NCI-H748 treated with DMSO at 0.1 percent for 48 hours (cell line): ENCODE measurements at regions not wholly inside any gene's neighbourhood (a gene's known extent, or its start where the extent isn't known, plus 50 kb on each side); places are given as distances from the start of the nearest gene placed in this dataset.

Experiments
- DNase-seq: peaks from one replicate; lab custom pipeline; 2025; lab: John Stamatoyannopoulos, UW

- DNase-seq: no peak
Observed at GRCh38 chr3:78516437-78516836, 1251.4 kb downstream of the ROBO1 start.

DNA sequence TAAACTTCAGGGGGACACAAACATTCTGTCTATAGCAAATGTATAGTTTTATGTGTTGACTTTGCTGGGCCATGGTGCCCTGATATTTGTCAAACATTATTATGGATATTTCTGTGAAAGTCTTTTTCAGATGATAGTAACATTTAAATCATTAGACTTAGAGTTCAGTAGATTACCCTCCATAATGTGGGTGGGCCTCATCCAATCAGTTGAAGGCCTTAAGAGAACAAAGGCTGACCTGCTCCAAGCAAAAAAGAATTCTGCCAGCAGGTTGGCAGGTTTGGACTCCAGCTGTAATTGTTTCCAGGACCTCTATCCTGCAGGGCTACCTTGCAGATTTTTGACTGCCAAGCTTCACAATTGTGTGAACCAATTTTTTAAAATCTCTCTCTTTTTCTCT, 1250.9 kb downstream of the ROBO1 start:
- no peak for DNase-seq

DNA sequence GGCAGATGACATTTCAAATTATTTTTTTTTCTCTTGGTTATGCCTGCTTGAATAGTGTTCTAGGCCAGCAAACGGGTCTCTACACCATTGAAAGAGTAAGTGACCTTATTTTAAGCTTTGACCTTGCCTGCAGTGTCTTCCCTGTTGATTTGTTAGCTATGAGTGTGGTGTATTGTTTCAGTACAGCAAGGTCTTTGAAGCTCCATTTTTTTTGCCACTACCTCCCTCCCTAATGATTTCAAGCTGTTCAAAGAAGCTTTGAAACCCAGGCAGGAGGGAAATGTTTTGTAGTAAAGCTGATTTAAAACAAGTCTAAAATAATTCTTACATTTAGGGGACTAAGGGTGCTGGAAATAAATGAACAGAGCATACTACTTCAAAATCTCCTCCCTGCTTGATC, 1249.8 kb downstream of the ROBO1 start:
- DNase-seq: no peak

DNA sequence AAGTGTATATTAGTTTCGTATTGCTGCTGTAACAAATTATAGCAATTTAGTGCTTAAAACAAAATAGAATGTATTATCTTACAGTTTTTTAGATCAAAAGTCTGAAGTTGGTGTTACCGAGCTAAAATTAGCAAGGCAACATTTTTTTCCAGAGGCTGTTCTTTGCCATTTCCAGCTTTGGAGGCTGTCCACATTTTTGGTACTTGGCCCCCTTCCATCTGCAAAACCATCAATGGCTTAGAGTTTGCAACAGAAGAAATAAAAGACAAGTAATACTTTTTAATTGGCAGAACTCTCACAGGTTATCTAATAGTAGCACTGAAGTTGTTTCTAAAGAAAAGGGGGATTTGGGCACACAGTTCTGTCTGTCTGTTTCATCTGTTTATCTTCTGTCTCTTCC, 1248.5 kb downstream of the ROBO1 start:
- DNase-seq: no peak

- DNase-seq: no peak
Observed at GRCh38 chr3:78529601-78530000, 1238.2 kb downstream of the ROBO1 start.

DNA sequence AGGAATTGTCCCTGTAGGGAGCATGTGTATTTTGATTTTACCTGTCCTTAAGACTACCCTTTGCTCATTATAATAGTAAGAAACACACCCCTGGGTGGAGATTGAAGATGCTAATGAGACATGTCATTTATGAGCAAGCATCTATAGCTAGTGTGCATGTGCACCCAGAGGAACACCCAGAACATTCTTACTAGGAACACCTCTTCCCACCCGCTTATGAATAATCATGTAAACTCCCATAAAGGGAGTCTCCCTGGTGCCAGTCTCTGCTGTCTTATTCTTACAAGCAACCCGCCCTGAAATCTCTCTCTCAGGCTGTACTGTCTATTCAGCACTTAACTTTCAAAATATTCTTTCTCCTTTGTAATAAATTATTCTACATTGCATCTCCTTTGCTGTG, 1227.3 kb downstream of the ROBO1 start:
- no peak for DNase-seq

GRCh38 chr3:78545827-78546226, 1222.0 kb downstream of the ROBO1 start:
- no peak for DNase-seq
